BE2C (cell line): ENCODE measurements at regions not wholly inside any gene's neighbourhood (a gene's known extent, or its start where the extent isn't known, plus 50 kb on each side); places are given as distances from the start of the nearest gene placed in this dataset.
"Not testable (repeated sequence)": the region's sequence is repeated elsewhere in the genome, so short reads cannot be mapped to it uniquely, and the experiment has no call there.

Experiments used
- DNase-seq: peaks from one replicate; pipeline ENCODE4 v3.0.0-alpha.2; 2020
- H3K27me3 ChIP-seq: fragments of 250-450 bp; sonication (Bioruptor Pico); 2 replicates; pipeline ENCODE4 v1.5.1; 2020; ENCODE audit warnings: mild to moderate bottlenecking
- H3K36me3 ChIP-seq: fragments of 250-450 bp; sonication (Bioruptor Pico); 2 replicates; pipeline ENCODE4 v1.5.1; 2020; ENCODE audit warnings: mild to moderate bottlenecking
- H3K4me1 ChIP-seq: fragments of 250-450 bp; sonication (Bioruptor Pico); 2 replicates; pipeline ENCODE4 v1.5.1; 2020
- H3K4me3 ChIP-seq: 2 replicates; pipeline ENCODE4 v1.5.1; 2011; ENCODE audit warnings: low read depth, low read length
- H3K9me3 ChIP-seq: fragments of 250-450 bp; sonication (Bioruptor Pico); 2 replicates; pipeline ENCODE4 v1.5.1; 2020
- TF ChIP-seq, protein P1 (sequence below): IDR thresholded peaks from 2 replicates; pipeline ENCODE4 v1.5.1; 2012; ENCODE audit warnings: mild to moderate bottlenecking, low read depth, low read length

DNA sequence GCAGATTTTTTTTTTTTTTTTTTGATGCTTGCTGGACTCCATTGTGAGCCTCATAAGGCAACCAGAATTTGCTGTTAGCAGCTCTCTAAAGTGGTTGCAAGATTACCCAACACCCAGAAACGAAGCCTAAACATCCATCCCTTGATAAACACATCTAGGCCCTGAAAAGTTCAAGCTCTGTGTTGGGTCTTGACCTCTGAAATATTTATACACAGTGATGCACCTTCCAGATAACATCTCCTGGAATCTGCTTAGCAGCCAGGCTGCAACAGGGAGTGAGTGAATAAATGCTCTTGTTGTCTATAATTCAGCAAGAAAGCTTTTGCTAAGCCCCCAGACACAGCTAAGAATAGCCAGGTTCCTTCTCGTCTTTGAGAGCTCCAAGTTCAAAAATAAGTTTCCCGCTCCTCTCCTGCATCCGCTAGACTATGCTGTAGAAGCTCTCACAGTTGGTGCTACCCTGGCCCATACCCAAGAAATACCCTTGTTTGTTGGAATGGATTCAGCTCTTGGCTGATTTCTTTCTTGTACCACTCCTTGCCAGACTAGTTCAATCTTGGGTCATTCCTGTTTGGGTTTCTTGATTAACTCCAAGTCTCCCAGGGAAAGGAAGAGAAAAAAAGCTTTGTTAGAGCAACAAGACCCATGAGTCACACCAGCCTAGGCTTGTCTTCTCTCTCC, 610.6 kb upstream of the TBX3 start:
- Histone ChIP-seq H3K27me3 (no peaks in the 10 kb centered on the region), H3K9me3 (no peaks in the 10 kb centered on the region), H3K4me3 (no peak overlapping the region), H3K4me1 (peaks cover 4% of the 10 kb centered on the region; the same call in 1 of the 2 replicates), H3K36me3 (no peaks in the 10 kb centered on the region)
- TF ChIP-seq, protein P1, sequence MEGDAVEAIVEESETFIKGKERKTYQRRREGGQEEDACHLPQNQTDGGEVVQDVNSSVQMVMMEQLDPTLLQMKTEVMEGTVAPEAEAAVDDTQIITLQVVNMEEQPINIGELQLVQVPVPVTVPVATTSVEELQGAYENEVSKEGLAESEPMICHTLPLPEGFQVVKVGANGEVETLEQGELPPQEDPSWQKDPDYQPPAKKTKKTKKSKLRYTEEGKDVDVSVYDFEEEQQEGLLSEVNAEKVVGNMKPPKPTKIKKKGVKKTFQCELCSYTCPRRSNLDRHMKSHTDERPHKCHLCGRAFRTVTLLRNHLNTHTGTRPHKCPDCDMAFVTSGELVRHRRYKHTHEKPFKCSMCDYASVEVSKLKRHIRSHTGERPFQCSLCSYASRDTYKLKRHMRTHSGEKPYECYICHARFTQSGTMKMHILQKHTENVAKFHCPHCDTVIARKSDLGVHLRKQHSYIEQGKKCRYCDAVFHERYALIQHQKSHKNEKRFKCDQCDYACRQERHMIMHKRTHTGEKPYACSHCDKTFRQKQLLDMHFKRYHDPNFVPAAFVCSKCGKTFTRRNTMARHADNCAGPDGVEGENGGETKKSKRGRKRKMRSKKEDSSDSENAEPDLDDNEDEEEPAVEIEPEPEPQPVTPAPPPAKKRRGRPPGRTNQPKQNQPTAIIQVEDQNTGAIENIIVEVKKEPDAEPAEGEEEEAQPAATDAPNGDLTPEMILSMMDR: no peak
- no peak for DNase-seq

DNA sequence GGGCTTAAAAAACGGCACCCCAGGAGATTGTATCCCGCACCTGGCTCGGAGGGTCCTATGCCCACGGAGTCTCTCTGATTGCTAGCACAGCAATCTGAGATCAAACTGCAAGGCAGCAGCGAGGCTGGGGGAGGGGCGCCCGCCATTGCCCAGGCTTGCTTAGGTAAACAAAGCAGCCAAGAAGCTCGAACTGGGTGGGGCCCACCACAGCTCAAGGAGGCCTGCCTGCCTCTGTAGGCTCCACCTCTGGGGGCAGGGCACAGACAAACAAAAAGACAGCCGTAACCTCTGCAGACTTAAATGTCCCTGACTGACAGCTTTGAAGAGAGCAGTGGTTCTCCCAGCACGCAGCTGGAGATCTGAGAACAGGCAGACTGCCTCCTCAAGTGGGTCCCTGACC, 601.5 kb upstream of the TBX3 start:
- not testable (repeated sequence) for H3K9me3 ChIP-seq, H3K4me3 ChIP-seq, DNase-seq

DNA sequence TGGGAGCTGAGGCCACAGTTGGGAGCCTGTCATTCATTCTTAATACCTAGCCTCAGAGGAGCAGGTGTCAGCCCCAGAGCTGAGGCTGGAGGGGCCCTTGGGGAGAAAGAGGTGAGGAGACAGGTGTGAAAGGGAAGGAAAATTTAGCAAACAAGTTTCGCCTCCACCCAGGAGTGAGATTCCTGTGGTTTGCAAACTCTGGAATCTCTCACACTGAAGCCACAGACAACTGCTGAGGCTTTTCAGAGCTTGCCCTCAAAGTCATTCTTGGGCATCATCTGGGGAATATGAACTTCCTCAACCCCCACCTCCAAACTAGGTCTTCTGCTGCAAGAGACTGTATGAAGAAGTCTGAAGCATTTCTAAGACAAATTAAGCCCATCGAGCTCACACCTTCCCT, 589.5 kb upstream of the TBX3 start:
- TF ChIP-seq, protein P1: no peak
- no peak for DNase-seq
- H3K36me3 ChIP-seq: no peaks in the 10 kb centered on the region

More for the DNA sequence above, 601.5 kb upstream of the TBX3 start:
- not testable (repeated sequence) for H3K36me3 ChIP-seq, H3K4me1 ChIP-seq, H3K27me3 ChIP-seq

DNA sequence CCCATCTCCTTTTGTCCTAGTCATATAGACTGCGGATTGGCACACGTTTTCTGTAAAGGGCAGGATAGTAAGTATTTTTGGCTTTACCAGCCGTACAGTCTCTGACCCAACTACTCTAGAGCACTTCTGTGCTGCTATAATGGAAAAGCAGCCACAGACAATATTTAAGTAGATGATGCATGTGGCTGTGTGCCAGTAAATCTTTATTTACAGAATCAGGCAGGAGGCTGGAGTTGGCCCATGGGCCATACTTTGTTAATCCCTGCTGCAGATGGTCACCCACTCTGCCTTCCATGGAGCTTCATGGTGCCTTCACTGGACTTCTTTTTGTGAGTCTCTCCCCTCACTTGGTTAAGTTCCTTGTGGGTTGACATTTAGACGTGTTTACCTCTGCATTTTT, 584.5 kb upstream of the TBX3 start:
- TF ChIP-seq, protein P1: no peak
- no peak overlapping the region for H3K4me3 ChIP-seq
- H3K9me3 ChIP-seq: no peaks in the 10 kb centered on the region
- no peaks in the 10 kb centered on the region for H3K27me3 ChIP-seq
- H3K4me1 ChIP-seq: no peaks in the 10 kb centered on the region
- no peaks in the 10 kb centered on the region for H3K36me3 ChIP-seq
- no peak for DNase-seq

More for the DNA sequence above, 589.5 kb upstream of the TBX3 start:
- Histone ChIP-seq H3K9me3 (no peaks in the 10 kb centered on the region), H3K27me3 (no peaks in the 10 kb centered on the region), H3K4me3 (no peak overlapping the region), H3K4me1 (no peaks in the 10 kb centered on the region)

DNA sequence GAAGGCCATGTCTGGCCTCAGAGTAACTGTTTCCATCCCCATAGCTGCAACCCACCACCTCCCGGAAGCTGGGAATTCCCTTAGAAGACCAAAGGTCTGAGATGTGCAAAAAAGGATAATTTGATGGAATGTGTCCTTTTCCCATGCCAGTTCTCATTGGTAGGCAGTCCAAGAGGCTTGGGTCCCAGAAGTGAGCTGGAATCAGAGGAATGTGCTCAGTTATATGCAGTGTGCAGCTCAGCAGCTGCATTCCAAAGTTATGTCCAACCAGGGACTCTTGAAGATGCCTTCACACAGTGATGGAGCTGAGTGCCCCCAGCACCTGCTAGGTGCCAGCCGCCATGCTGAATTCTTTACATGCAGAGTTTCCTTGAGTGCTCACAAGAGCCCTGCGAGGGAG, 583.9 kb upstream of the TBX3 start:
- Histone ChIP-seq H3K9me3 (no peaks in the 10 kb centered on the region), H3K36me3 (no peaks in the 10 kb centered on the region), H3K4me3 (no peak overlapping the region), H3K27me3 (no peaks in the 10 kb centered on the region), H3K4me1 (no peaks in the 10 kb centered on the region)
- no peak for DNase-seq
- TF ChIP-seq, protein P1: no peak

DNA sequence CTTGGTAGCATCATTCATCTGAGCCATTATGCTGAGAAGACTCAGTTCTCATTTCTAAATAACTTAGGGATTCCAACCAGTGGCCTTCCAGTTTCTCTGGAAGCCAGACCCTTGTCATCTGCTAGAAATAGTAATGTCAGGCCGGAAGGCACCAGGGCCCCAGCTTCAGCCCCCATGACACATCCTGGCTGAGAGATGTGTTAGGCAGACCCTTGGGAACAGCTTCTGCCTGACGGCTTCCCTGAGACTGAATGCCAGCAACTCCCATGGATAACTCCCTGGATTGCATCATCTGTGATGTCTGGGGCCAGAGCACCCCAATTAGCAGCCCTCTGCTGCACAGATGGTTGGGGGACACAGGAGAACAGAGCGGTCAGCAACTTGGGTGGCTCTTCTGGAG, 583.5 kb upstream of the TBX3 start:
- no peak for DNase-seq
- H3K4me3 ChIP-seq: no peak overlapping the region
- TF ChIP-seq, protein P1: no peak
- H3K27me3 ChIP-seq: no peaks in the 10 kb centered on the region
- H3K9me3 ChIP-seq: no peaks in the 10 kb centered on the region
- H3K4me1 ChIP-seq: no peaks in the 10 kb centered on the region
- H3K36me3 ChIP-seq: no peaks in the 10 kb centered on the region
